Activated T-cell treated with anti-CD3 and anti-CD28 coated beads for 1 hour (primary cell): ENCODE measurements at regions not wholly inside any gene's neighbourhood (a gene's known extent, or its start where the extent isn't known, plus 50 kb on each side); places are given as distances from the start of the nearest gene placed in this dataset.

ENCODE experiments used
- DNase-seq: peaks from one replicate; pipeline ENCODE4 v3.0.0-alpha.2; 2020; ENCODE audit warnings: low read depth

- DNase-seq: no peak
These were observed 209.2 kb upstream of the C14orf180 start for GRCh38 chr14:104370256-104370870.

GRCh38 chr14:104371031-104371430 lies 208.5 kb upstream of the C14orf180 start:
- DNase-seq: no peak

- no peak for DNase-seq
These were observed 207.6 kb upstream of the C14orf180 start for GRCh38 chr14:104371917-104372316.

- no peak for DNase-seq
These were observed 207.0 kb upstream of the C14orf180 start for GRCh38 chr14:104372390-104373054.

- no peak for DNase-seq
These were observed 206.3 kb upstream of the C14orf180 start for GRCh38 chr14:104373055-104373854.

GRCh38 chr14:104373855-104374717 lies 205.5 kb upstream of the C14orf180 start:
- no peak for DNase-seq

GRCh38 chr14:104374718-104375080 lies 204.9 kb upstream of the C14orf180 start:
- no peak for DNase-seq

GRCh38 chr14:104375551-104376201 lies 203.9 kb upstream of the C14orf180 start:
- no peak for DNase-seq

- DNase-seq: no peak
These were observed 203.1 kb upstream of the C14orf180 start for GRCh38 chr14:104376202-104377140.

- no peak for DNase-seq
These were observed 202.3 kb upstream of the C14orf180 start for GRCh38 chr14:104377256-104377655.

- DNase-seq: no peak
These were observed 200.9 kb upstream of the C14orf180 start for GRCh38 chr14:104378698-104379113.

GRCh38 chr14:104382361-104383087 lies 197.0 kb upstream of the C14orf180 start:
- no peak for DNase-seq

- DNase-seq: no peak
These were observed 196.2 kb upstream of the C14orf180 start for GRCh38 chr14:104383088-104383995.

- DNase-seq: no peak
These were observed 195.4 kb upstream of the C14orf180 start for GRCh38 chr14:104383996-104384775.

GRCh38 chr14:104384776-104385071 lies 194.8 kb upstream of the C14orf180 start:
- no peak for DNase-seq

GRCh38 chr14:104385111-104385510 lies 194.5 kb upstream of the C14orf180 start:
- no peak for DNase-seq

- DNase-seq: no peak
These were observed 193.9 kb upstream of the C14orf180 start for GRCh38 chr14:104385531-104386101.
